WTC11 (cell line): ENCODE measurements at regions not wholly inside any gene's neighbourhood (a gene's known extent, or its start where the extent isn't known, plus 50 kb on each side); places are given as distances from the start of the nearest gene placed in this dataset.

Source experiments
- ATF2 ChIP-seq: sonication (generic); formaldehyde crosslinking; IDR thresholded peaks from 2 replicates; pipeline ENCODE4 v1.8.1; 2022; ENCODE audit warnings: low read depth, missing genetic modification reagents, borderline replicate concordance
- CREB1 ChIP-seq: sonication (generic); formaldehyde crosslinking; IDR thresholded peaks from 2 replicates; pipeline ENCODE4 v1.8.0; 2023; ENCODE audit warnings: mild to moderate bottlenecking, missing genetic modification reagents
- CREM ChIP-seq: sonication (generic); formaldehyde crosslinking; IDR thresholded peaks from 2 replicates; pipeline ENCODE4 v1.8.1; 2022; ENCODE audit warnings: mild to moderate bottlenecking, missing genetic modification reagents, moderate library complexity
- CTCF ChIP-seq: fragments of 200-600 bp; IDR thresholded peaks from 2 replicates; pipeline ENCODE4 v1.8.0; 2022; ENCODE audit warnings: antibody characterized with exemption
- ELF4 ChIP-seq: sonication (generic); formaldehyde crosslinking; IDR thresholded peaks from 2 replicates; pipeline ENCODE4 v1.8.1; 2022; ENCODE audit warnings: low read depth, mild to moderate bottlenecking, moderate library complexity, missing genetic modification reagents
- MAX ChIP-seq: sonication (generic); formaldehyde crosslinking; IDR thresholded peaks from 2 replicates; pipeline ENCODE4 v1.8.0; 2022; ENCODE audit warnings: mild to moderate bottlenecking, missing genetic modification reagents
- NR1H2 ChIP-seq: sonication (generic); formaldehyde crosslinking; IDR thresholded peaks from 2 replicates; pipeline ENCODE4 v1.9.0; 2021; ENCODE audit warnings: mild to moderate bottlenecking, moderate library complexity, missing genetic modification reagents
- NR2C2 ChIP-seq: sonication (generic); formaldehyde crosslinking; IDR thresholded peaks from 2 replicates; pipeline ENCODE4 v1.8.0; 2022; ENCODE audit warnings: mild to moderate bottlenecking, missing genetic modification reagents
- PRDM15 ChIP-seq: sonication (generic); formaldehyde crosslinking; IDR thresholded peaks from 2 replicates; pipeline ENCODE4 v1.8.0; 2022; ENCODE audit warnings: missing genetic modification reagents
- RORB ChIP-seq: fragments of 250-450 bp; sonication (Bioruptor Pico); IDR thresholded peaks from 2 replicates; pipeline ENCODE4 v1.9.0; 2021; ENCODE audit warnings: mild to moderate bottlenecking
- SMAD3 ChIP-seq: sonication (generic); formaldehyde crosslinking; IDR thresholded peaks from 2 replicates; pipeline ENCODE4 v1.8.0; 2022; ENCODE audit warnings: missing genetic modification reagents, mild to moderate bottlenecking, borderline replicate concordance
- SP1 ChIP-seq: sonication (generic); formaldehyde crosslinking; conservative IDR thresholded peaks from 2 replicates; pipeline ENCODE4 v1.8.1; 2022; ENCODE audit warnings: missing genetic modification reagents
- ZBTB21 ChIP-seq: sonication (generic); formaldehyde crosslinking; IDR thresholded peaks from 2 replicates; pipeline ENCODE4 v1.8.1; 2023; ENCODE audit warnings: mild to moderate bottlenecking, missing genetic modification reagents, borderline replicate concordance
- ZBTB43 ChIP-seq: sonication (generic); formaldehyde crosslinking; IDR thresholded peaks from 2 replicates; pipeline ENCODE4 v1.8.1; 2023; ENCODE audit warnings: mild to moderate bottlenecking, missing genetic modification reagents

GRCh38 chr5:15117688-15118087 is 246.1 kb upstream of the ANKH start:
- TF ChIP-seq CTCF (no peak), CREB1 (CRISPR knock-in tag) (no peak), SMAD3 (CRISPR knock-in tag) (no peak), RORB (no peak), CREM (CRISPR knock-in tag) (no peak), ELF4 (CRISPR knock-in tag) (no peak), ZBTB43 (CRISPR knock-in tag) (no peak), PRDM15 (CRISPR knock-in tag) (no peak), ZBTB21 (no peak), SP1 (CRISPR knock-in tag) (no peak), ATF2 (CRISPR knock-in tag) (no peak), NR2C2 (CRISPR knock-in tag) (no peak), NR1H2 (CRISPR knock-in tag) (no peak), MAX (CRISPR knock-in tag) (no peak)
